ENCODE measurements at regions not wholly inside any gene's neighbourhood (a gene's known extent, or its start where the extent isn't known, plus 50 kb on each side); places are given as distances from the start of the nearest gene placed in this dataset.

- Mint-ChIP-seq H3K27me3 (peaks cover 33 to 68% (median 53%) of the 10 kb centered on the region in 5 donors), H3K4me3 (no peak overlapping the region), H3K9me3 (no peaks in the 10 kb centered on the region), H3K4me1 (peaks cover 0 to 10% (median under 1%) of the 10 kb centered on the region in 4 donors), H3K27ac (no peak overlapping the region), H3K36me3 (no peaks in the 10 kb centered on the region)
- peak; percentile 54 to 60 for ATAC-seq
- POLR2A ChIA-PET, result no interaction called here
- DNase-seq, result peak; percentile 32 to 80 (median 61)
Measured at GRCh38 chr17:79391376-79392233, 219.2 kb downstream of the RBFOX3 start.

GRCh38 chr17:79389896-79390295, 221.0 kb downstream of the RBFOX3 start:
- no peaks in the 10 kb centered on the region for H3K9me3 Mint-ChIP-seq
- ATAC-seq (no peak), DNase-seq (no peak)
- peaks cover 0 to 10% (median under 1%) of the 10 kb centered on the region in 4 donors for H3K4me1 Mint-ChIP-seq
- no peaks in the 10 kb centered on the region for H3K36me3 Mint-ChIP-seq
- peaks cover 33 to 66% (median 49%) of the 10 kb centered on the region in 5 donors for H3K27me3 Mint-ChIP-seq
- no peak overlapping the region for H3K4me3 Mint-ChIP-seq
- POLR2A ChIA-PET, result no interaction called here
- H3K27ac Mint-ChIP-seq, result no peak overlapping the region

- peaks cover 26 to 54% (median 38%) of the 10 kb centered on the region in 5 donors for H3K27me3 Mint-ChIP-seq
- ATAC-seq, result no peak
- POLR2A ChIA-PET, result interaction anchor here (0.5 kb wide), 1 partner anchor 554 kb away, joined by 3 read pairs; no protein-coding TSS in a partner anchor
Measured at GRCh38 chr17:79388556-79389295, 222.1 kb downstream of the RBFOX3 start.

GRCh38 chr17:79387783-79388182, 223.1 kb downstream of the RBFOX3 start:
- Mint-ChIP-seq H3K36me3 (no peaks in the 10 kb centered on the region), H3K27me3 (peaks cover 20 to 45% (median 34%) of the 10 kb centered on the region in 5 donors), H3K27ac (no peak overlapping the region), H3K4me1 (peaks cover 0 to 3% (median 0%) of the 10 kb centered on the region in 4 donors), H3K4me3 (no peak overlapping the region), H3K9me3 (no peaks in the 10 kb centered on the region)
- POLR2A ChIA-PET, result no interaction called here
- ATAC-seq (no peak), DNase-seq (no peak)

More at GRCh38 chr17:79388556-79389295, 222.1 kb downstream of the RBFOX3 start:
- DNase-seq, result no peak
- no peaks in the 10 kb centered on the region for H3K36me3 Mint-ChIP-seq
- H3K27ac Mint-ChIP-seq, result no peak overlapping the region
- peaks cover 0 to 8% (median under 1%) of the 10 kb centered on the region in 4 donors for H3K4me1 Mint-ChIP-seq
- no peaks in the 10 kb centered on the region for H3K9me3 Mint-ChIP-seq
- H3K4me3 Mint-ChIP-seq, result no peak overlapping the region

GRCh38 chr17:79385962-79386563, 224.8 kb downstream of the RBFOX3 start:
- no peaks in the 10 kb centered on the region for H3K36me3 Mint-ChIP-seq
- H3K9me3 Mint-ChIP-seq, result no peaks in the 10 kb centered on the region
- no peak overlapping the region for H3K4me3 Mint-ChIP-seq
- peaks cover 11 to 28% (median 19%) of the 10 kb centered on the region in 5 donors for H3K27me3 Mint-ChIP-seq
- POLR2A ChIA-PET, result no interaction called here
- no peak for ATAC-seq
- no peak for DNase-seq
- no peaks in the 10 kb centered on the region for H3K4me1 Mint-ChIP-seq
- H3K27ac Mint-ChIP-seq, result no peak overlapping the region

GRCh38 chr17:79382313-79382712, 228.5 kb downstream of the RBFOX3 start:
- Mint-ChIP-seq H3K27me3 (peaks cover 2 to 29% (median 8%) of the 10 kb centered on the region in 5 donors), H3K36me3 (no peaks in the 10 kb centered on the region), H3K27ac (no peak overlapping the region), H3K9me3 (no peaks in the 10 kb centered on the region), H3K4me3 (no peak overlapping the region), H3K4me1 (no peaks in the 10 kb centered on the region)
- ATAC-seq (no peak), DNase-seq (no peak)
- POLR2A ChIA-PET, result no interaction called here

GRCh38 chr17:79379700-79380445, 231.0 kb downstream of the RBFOX3 start:
- POLR2A ChIA-PET, result no interaction called here
- Mint-ChIP-seq H3K36me3 (no peaks in the 10 kb centered on the region), H3K27ac (no peak overlapping the region), H3K9me3 (no peaks in the 10 kb centered on the region), H3K27me3 (peaks cover 7 to 50% (median 16%) of the 10 kb centered on the region in 5 donors), H3K4me3 (no peak overlapping the region), H3K4me1 (no peaks in the 10 kb centered on the region)
- DNase-seq, result no peak
- ATAC-seq, result no peak

GRCh38 chr17:79377230-79377786, 233.5 kb downstream of the RBFOX3 start:
- H3K27ac Mint-ChIP-seq, result peak overlapping the region in 1 of 10 donors; percentile 35
- H3K9me3 Mint-ChIP-seq, result no peaks in the 10 kb centered on the region
- peaks cover 11 to 70% (median 30%) of the 10 kb centered on the region in 5 donors for H3K27me3 Mint-ChIP-seq
- H3K36me3 Mint-ChIP-seq, result no peaks in the 10 kb centered on the region
- H3K4me3 Mint-ChIP-seq, result no peak overlapping the region
- POLR2A ChIA-PET, result no interaction called here
- ATAC-seq (no peak), DNase-seq (no peak)
- no peaks in the 10 kb centered on the region for H3K4me1 Mint-ChIP-seq

- ATAC-seq (no peak), DNase-seq (no peak)
- no peaks in the 10 kb centered on the region for H3K4me1 Mint-ChIP-seq
- H3K36me3 Mint-ChIP-seq, result no peaks in the 10 kb centered on the region
- H3K27me3 Mint-ChIP-seq, result peaks cover 15 to 85% (median 45%) of the 10 kb centered on the region in 5 donors
- no peak overlapping the region for H3K27ac Mint-ChIP-seq
- no peak overlapping the region for H3K4me3 Mint-ChIP-seq
- no peaks in the 10 kb centered on the region for H3K9me3 Mint-ChIP-seq
- POLR2A ChIA-PET, result no interaction called here
Measured at GRCh38 chr17:79374807-79375206, 236.0 kb downstream of the RBFOX3 start.

- H3K36me3 Mint-ChIP-seq, result no peaks in the 10 kb centered on the region
- DNase-seq (no peak), ATAC-seq (no peak)
- no peaks in the 10 kb centered on the region for H3K4me1 Mint-ChIP-seq
- H3K27ac Mint-ChIP-seq, result peak overlapping the region in 1 of 10 donors; percentile 18
- no peaks in the 10 kb centered on the region for H3K9me3 Mint-ChIP-seq
- peaks cover 13 to 79% (median 43%) of the 10 kb centered on the region in 5 donors for H3K27me3 Mint-ChIP-seq
- POLR2A ChIA-PET, result no interaction called here
- H3K4me3 Mint-ChIP-seq, result no peak overlapping the region
Measured at GRCh38 chr17:79374087-79374689, 236.7 kb downstream of the RBFOX3 start.

- H3K36me3 Mint-ChIP-seq, result no peaks in the 10 kb centered on the region
- POLR2A ChIA-PET, result no interaction called here
- no peak for ATAC-seq
- H3K4me1 Mint-ChIP-seq, result no peaks in the 10 kb centered on the region
- no peak overlapping the region for H3K27ac Mint-ChIP-seq
- no peaks in the 10 kb centered on the region for H3K9me3 Mint-ChIP-seq
- H3K4me3 Mint-ChIP-seq, result no peak overlapping the region
- DNase-seq, result no peak
- peaks cover 11 to 69% (median 40%) of the 10 kb centered on the region in 5 donors for H3K27me3 Mint-ChIP-seq
Measured at GRCh38 chr17:79372470-79373238, 238.2 kb downstream of the RBFOX3 start.

Data from naive thymus-derived CD8-positive, alpha-beta T cell (primary cell).